ENCODE measurements at regions not wholly inside any gene's neighbourhood (a gene's known extent, or its start where the extent isn't known, plus 50 kb on each side); places are given as distances from the start of the nearest gene placed in this dataset.

DNA sequence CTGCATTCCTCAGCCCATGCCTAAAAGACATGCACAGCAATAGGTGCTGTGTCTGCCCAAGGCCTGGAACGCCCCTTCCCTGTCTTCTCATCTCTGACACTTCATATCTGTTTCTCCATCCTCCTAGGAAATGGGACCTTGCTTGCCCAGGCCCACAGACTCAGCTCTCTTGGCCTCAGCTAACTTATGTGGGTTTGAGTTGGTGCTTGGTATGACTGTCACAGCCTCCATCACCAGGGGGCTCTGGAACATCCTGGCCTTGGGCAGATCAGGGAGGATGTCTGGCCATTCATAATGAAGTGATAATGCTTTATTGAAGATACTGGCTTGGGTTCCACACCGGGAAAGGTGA is 156.7 kb upstream of the SMAD3 start:
- ChIA-PET CTCF (ENCODE audit: unreplicated experiment) (interaction anchor here (0.6 to 1.2 kb wide), 2 partner anchors 35 to 890 kb away, joined by 3 read pairs; no protein-coding TSS in a partner anchor), POLR2A (interaction anchor here (0.7 to 1.0 kb wide), 2 partner anchors 11 to 45 kb away, joined by 3 to 5 read pairs; no protein-coding TSS in a partner anchor)
- Histone ChIP-seq H3K4me1 (ENCODE audit: insufficient read depth, low read length, poor library complexity, severe bottlenecking) (peaks cover 29% of the 10 kb centered on the region), H3K27ac (ENCODE audit: low read depth, low read length, poor library complexity, severe bottlenecking) (no peak overlapping the region), H3K79me2 (ENCODE audit: insufficient read depth, low read depth, low read length) (no peaks in the 10 kb centered on the region), H3K9me3 (ENCODE audit: low read length) (no peaks in the 10 kb centered on the region), H3K36me3 (ENCODE audit: insufficient read depth, low read length) (no peaks in the 10 kb centered on the region), H4K20me1 (ENCODE audit: insufficient read depth, low read length) (no peaks in the 10 kb centered on the region), H3K4me3 (ENCODE audit: low read depth, low read length, poor library complexity, severe bottlenecking) (no peak overlapping the region), H3K4me2 (ENCODE audit: low read length) (peak overlapping the region; percentile 10; the same call in 1 of the 2 replicates), H2AFZ (ENCODE audit: low read length) (peak overlapping the region; percentile 45; the same call in 1 of the 2 replicates), H3K9me2 (ENCODE audit: insufficient read depth, low read length) (no peaks in the 10 kb centered on the region)
- intact Hi-C loops (cut with micrococcal nuclease; ENCODE audit: unreplicated experiment): no loop called here
- DNase-seq (ENCODE audit: low spot score): no peak
- TF ChIP-seq, protein P1, sequence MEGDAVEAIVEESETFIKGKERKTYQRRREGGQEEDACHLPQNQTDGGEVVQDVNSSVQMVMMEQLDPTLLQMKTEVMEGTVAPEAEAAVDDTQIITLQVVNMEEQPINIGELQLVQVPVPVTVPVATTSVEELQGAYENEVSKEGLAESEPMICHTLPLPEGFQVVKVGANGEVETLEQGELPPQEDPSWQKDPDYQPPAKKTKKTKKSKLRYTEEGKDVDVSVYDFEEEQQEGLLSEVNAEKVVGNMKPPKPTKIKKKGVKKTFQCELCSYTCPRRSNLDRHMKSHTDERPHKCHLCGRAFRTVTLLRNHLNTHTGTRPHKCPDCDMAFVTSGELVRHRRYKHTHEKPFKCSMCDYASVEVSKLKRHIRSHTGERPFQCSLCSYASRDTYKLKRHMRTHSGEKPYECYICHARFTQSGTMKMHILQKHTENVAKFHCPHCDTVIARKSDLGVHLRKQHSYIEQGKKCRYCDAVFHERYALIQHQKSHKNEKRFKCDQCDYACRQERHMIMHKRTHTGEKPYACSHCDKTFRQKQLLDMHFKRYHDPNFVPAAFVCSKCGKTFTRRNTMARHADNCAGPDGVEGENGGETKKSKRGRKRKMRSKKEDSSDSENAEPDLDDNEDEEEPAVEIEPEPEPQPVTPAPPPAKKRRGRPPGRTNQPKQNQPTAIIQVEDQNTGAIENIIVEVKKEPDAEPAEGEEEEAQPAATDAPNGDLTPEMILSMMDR (conservative IDR thresholded peaks at IDR 0.05; ENCODE audit: low read length): peak; percentile 32; the same call in 1 of the 2 replicates
- no peak for TF ChIP-seq EZH2phosphoT487 (IDR thresholded peaks at IDR 0.05; ENCODE audit: borderline replicate concordance, low read depth, low read length)
- BruUV-seq (replicated peaks): no TSS peak

DNA sequence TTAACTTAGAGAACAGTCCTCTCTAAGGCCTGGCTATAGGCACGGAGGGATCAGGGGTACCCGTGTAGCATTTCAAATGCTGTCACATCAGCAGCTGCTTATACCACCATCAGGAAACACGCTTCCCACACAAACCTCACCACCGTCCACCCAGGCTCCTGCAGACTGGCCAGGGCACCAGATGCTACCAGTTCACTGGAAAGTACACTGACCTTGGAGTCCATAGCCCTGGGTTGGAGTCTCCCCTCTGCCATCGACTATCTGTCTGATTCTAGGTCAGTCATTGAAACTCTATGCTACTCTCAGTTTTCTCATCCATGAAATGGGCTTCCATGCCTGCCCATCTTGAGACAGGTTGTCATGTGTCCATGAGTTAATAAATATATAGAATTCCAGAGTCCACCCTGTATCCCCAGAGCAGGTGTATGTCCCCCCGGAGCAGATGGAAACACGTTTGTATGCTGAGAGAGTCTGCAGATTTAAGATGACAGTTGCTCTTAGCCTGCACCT is 156.0 kb upstream of the SMAD3 start:
- DNase-seq (ENCODE audit: low spot score): no peak
- Histone ChIP-seq H3K4me3 (ENCODE audit: low read depth, low read length, poor library complexity, severe bottlenecking) (no peak overlapping the region), H3K9me3 (ENCODE audit: low read length) (no peaks in the 10 kb centered on the region), H3K4me2 (ENCODE audit: low read length) (no peak overlapping the region), H3K9me2 (ENCODE audit: insufficient read depth, low read length) (no peaks in the 10 kb centered on the region), H2AFZ (ENCODE audit: low read length) (no peak overlapping the region), H3K4me1 (ENCODE audit: insufficient read depth, low read length, poor library complexity, severe bottlenecking) (peaks cover 29% of the 10 kb centered on the region), H4K20me1 (ENCODE audit: insufficient read depth, low read length) (no peaks in the 10 kb centered on the region), H3K27ac (ENCODE audit: low read depth, low read length, poor library complexity, severe bottlenecking) (no peak overlapping the region), H3K36me3 (ENCODE audit: insufficient read depth, low read length) (no peaks in the 10 kb centered on the region), H3K79me2 (ENCODE audit: insufficient read depth, low read depth, low read length) (no peaks in the 10 kb centered on the region)
- POLR2A ChIA-PET: interaction anchor here (0.5 kb wide), 1 partner anchor 329 kb away, joined by 4 read pairs; no protein-coding TSS in a partner anchor
- intact Hi-C loops (cut with micrococcal nuclease; ENCODE audit: unreplicated experiment): no loop called here
- TF ChIP-seq EZH2phosphoT487 (IDR thresholded peaks at IDR 0.05; ENCODE audit: borderline replicate concordance, low read depth, low read length): no peak
- TF ChIP-seq, protein P1 (conservative IDR thresholded peaks at IDR 0.05; ENCODE audit: low read length): no peak
- no TSS peak for BruUV-seq (replicated peaks)
- CTCF ChIA-PET (ENCODE audit: unreplicated experiment): interaction anchor here (1.2 kb wide), 1 partner anchor 34 kb away, joined by 3 read pairs; no protein-coding TSS in a partner anchor

DNA sequence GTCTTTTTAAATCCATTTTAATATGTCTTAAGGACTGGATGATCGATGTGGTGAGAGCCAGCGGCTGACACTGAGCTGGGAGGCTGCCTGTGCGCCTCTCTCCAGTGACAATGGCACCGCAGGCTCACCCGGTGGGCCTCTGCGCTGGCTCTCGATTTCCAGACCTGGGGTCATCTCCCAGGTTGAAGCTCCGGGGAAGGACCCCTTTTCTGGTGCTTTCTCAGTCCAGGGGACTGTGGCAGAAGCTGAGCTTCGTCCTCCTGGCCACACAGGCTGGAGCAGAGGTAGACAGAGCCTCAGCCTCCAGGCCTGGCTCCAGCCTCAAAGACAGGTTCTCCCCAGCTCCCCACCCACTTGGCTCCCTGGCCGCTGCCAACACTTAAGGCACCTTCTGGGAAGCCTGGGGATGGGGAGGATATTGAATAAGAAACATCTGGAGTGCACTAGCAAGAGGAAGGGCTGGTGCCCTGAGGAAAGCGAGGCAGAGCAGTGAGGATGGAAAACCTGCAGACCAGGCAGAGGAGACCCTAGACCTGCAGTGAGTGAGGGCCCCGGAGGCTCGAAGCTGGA is 154.2 kb upstream of the SMAD3 start:
- Histone ChIP-seq H3K36me3 (ENCODE audit: insufficient read depth, low read length) (no peaks in the 10 kb centered on the region), H3K4me2 (ENCODE audit: low read length) (no peak overlapping the region), H2AFZ (ENCODE audit: low read length) (peak overlapping the region; percentile 2; the same call in 1 of the 2 replicates), H3K9me3 (ENCODE audit: low read length) (no peaks in the 10 kb centered on the region), H3K79me2 (ENCODE audit: insufficient read depth, low read depth, low read length) (no peaks in the 10 kb centered on the region), H3K4me1 (ENCODE audit: insufficient read depth, low read length, poor library complexity, severe bottlenecking) (peaks cover 29% of the 10 kb centered on the region), H4K20me1 (ENCODE audit: insufficient read depth, low read length) (no peaks in the 10 kb centered on the region), H3K9me2 (ENCODE audit: insufficient read depth, low read length) (no peaks in the 10 kb centered on the region), H3K27ac (ENCODE audit: low read depth, low read length, poor library complexity, severe bottlenecking) (no peak overlapping the region), H3K4me3 (ENCODE audit: low read depth, low read length, poor library complexity, severe bottlenecking) (no peak overlapping the region)
- no peak for DNase-seq (ENCODE audit: low spot score)
- ChIA-PET POLR2A (interaction anchor here (0.8 kb wide), 1 partner anchor 10 kb away, joined by 4 read pairs; no protein-coding TSS in a partner anchor), CTCF (ENCODE audit: unreplicated experiment) (interaction anchor here (0.8 kb wide), 1 partner anchor 11 kb away, joined by 4 read pairs; no protein-coding TSS in a partner anchor)
- TF ChIP-seq, protein P1 (conservative IDR thresholded peaks at IDR 0.05; ENCODE audit: low read length): no peak
- TF ChIP-seq EZH2phosphoT487 (IDR thresholded peaks at IDR 0.05; ENCODE audit: borderline replicate concordance, low read depth, low read length): no peak
- no TSS peak for BruUV-seq (replicated peaks)
- intact Hi-C loops (cut with micrococcal nuclease; ENCODE audit: unreplicated experiment): no loop called here

Measured in OCI-LY7 (cell line).